Neural cell (in vitro differentiated cells): ENCODE measurements at regions not wholly inside any gene's neighbourhood (a gene's known extent, or its start where the extent isn't known, plus 50 kb on each side); places are given as distances from the start of the nearest gene placed in this dataset.

Source experiments
- EZH2 ChIP-seq: fragments of 200-600, 300-800 bp; shearing (Covaris generic), sonication (generic); IDR thresholded peaks from 2 replicates; pipeline ENCODE4 v1.6.1; 2014; ENCODE audit warnings: antibody characterized with exemption, low read length, borderline replicate concordance, mild to moderate bottlenecking; ENCODE audit not compliant: insufficient read depth, poor library complexity, severe bottlenecking
- RAD21 ChIP-seq: fragments of 450-650 bp; conservative IDR thresholded peaks from 2 replicates; pipeline ENCODE4 v1.6.1; 2014; ENCODE audit warnings: antibody characterized with exemption, mild to moderate bottlenecking, moderate library complexity
- TF ChIP-seq, protein P1 (sequence below): IDR thresholded peaks from 2 replicates; pipeline ENCODE4 v1.6.1; 2012; ENCODE audit warnings: borderline replicate concordance

DNA sequence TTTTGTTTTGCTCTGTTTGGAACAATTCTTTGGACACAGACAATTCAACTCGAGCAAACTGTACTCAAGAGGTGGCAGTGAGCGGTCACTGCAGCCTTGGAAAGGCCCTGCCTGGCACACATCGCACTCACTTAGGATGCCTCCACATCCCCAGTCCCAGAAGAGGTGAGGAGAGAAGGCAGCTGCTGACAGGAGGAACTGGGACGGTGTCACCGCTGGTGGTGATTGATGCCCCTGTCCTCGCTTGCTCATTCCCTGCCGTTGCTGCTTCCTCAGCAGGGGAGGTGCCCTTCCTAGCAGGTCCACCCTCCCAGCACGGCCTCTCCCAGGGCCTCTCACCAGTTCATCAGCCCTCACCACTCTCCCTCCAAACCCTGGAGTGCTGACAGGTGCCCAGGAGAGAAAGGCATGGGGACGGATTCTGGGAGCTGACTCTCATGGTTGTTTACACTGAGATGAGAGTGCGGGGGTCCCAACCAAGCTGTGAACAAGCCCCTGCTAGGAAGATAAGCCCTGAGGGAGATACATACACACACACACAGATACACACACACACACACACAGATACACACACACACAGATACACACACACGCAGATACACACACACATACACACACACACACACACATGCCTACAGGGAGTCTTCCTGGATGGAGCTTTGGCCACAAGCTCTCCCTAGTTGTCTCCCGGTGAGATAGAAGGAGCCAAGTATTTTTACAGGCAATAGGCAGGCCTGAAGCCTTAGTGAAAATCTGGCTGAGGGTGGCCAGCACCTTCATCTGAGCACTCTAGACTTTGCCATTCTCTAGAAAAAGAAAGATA lies 101.1 kb downstream of the CDC7 start:
- TF ChIP-seq, protein P1, sequence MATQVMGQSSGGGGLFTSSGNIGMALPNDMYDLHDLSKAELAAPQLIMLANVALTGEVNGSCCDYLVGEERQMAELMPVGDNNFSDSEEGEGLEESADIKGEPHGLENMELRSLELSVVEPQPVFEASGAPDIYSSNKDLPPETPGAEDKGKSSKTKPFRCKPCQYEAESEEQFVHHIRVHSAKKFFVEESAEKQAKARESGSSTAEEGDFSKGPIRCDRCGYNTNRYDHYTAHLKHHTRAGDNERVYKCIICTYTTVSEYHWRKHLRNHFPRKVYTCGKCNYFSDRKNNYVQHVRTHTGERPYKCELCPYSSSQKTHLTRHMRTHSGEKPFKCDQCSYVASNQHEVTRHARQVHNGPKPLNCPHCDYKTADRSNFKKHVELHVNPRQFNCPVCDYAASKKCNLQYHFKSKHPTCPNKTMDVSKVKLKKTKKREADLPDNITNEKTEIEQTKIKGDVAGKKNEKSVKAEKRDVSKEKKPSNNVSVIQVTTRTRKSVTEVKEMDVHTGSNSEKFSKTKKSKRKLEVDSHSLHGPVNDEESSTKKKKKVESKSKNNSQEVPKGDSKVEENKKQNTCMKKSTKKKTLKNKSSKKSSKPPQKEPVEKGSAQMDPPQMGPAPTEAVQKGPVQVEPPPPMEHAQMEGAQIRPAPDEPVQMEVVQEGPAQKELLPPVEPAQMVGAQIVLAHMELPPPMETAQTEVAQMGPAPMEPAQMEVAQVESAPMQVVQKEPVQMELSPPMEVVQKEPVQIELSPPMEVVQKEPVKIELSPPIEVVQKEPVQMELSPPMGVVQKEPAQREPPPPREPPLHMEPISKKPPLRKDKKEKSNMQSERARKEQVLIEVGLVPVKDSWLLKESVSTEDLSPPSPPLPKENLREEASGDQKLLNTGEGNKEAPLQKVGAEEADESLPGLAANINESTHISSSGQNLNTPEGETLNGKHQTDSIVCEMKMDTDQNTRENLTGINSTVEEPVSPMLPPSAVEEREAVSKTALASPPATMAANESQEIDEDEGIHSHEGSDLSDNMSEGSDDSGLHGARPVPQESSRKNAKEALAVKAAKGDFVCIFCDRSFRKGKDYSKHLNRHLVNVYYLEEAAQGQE, result no peak
- no peak for TF ChIP-seq RAD21
- TF ChIP-seq EZH2, result no peak
